Activated CD4-positive, alpha-beta memory T cell treated with anti-CD3 and anti-CD28 coated beads for 36 hours (primary cell): ENCODE measurements at regions not wholly inside any gene's neighbourhood (a gene's known extent, or its start where the extent isn't known, plus 50 kb on each side); places are given as distances from the start of the nearest gene placed in this dataset.

Experiments used
- CTCF ChIA-PET: fragments of 350-600 bp; sonication (Branson Sonifier 250); formaldehyde crosslinking; loops from one replicate; lab custom pipeline; 2021; ENCODE audit warnings: antibody characterized with exemption, inconsistent platforms; lab: Charles Lee
- POLR2A ChIA-PET: fragments of 350-600 bp; sonication (Branson Sonifier 250); formaldehyde crosslinking; loops from one replicate; lab custom pipeline; 2021; ENCODE audit warnings: antibody characterized with exemption; lab: Charles Lee
- DNase-seq: peaks from one replicate; pipeline ENCODE4 v3.0.0-alpha.2; 2020
- H3K27ac Mint-ChIP-seq: one replicate; pipeline ENCODE4 v1.8.0; 2021; ENCODE audit warnings: mixed read lengths
- H3K27me3 Mint-ChIP-seq: one replicate; pipeline ENCODE4 v1.8.0; 2021; ENCODE audit warnings: mixed read lengths
- H3K36me3 Mint-ChIP-seq: one replicate; pipeline ENCODE4 v1.8.0; 2021; ENCODE audit warnings: mixed read lengths
- H3K4me1 Mint-ChIP-seq: one replicate; pipeline ENCODE4 v1.8.0; 2021; ENCODE audit warnings: low read depth, mixed read lengths
- H3K4me3 Mint-ChIP-seq: one replicate; pipeline ENCODE4 v1.8.0; 2021; ENCODE audit warnings: mild to moderate bottlenecking, mixed read lengths
- H3K9me3 Mint-ChIP-seq: one replicate; pipeline ENCODE4 v1.8.0; 2021; ENCODE audit warnings: mixed read lengths
- intact Hi-C: fragments of 100-400 bp; cut with micrococcal nuclease; formaldehyde crosslinking; loops from one replicate; pipeline ENCODE4 v1.15.1; 2023

DNA sequence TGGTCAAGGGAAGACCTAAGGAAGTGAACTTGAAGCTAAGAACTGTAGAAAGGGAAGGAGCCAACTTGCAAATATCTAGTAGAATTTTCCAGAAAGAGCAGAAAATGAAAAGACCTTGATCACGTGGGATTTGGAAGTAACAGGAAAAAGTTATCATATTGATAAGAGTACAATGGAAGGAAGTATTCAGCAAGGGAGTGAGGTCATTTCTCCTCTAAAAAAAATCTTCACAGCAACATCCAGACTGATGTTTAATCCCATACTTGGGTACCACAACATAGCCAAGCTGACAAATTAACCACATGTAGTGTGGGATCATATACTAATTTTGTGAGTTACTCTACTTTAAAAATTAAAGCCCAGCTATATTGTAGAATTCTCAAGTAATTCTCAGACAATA lies 207.0 kb upstream of the CXCL12 start:
- ChIA-PET CTCF (no interaction called here), POLR2A (no interaction called here)
- no peak for DNase-seq
- Mint-ChIP-seq H3K4me1 (no peaks in the 10 kb centered on the region), H3K36me3 (no peaks in the 10 kb centered on the region), H3K9me3 (no peaks in the 10 kb centered on the region), H3K27me3 (no peaks in the 10 kb centered on the region), H3K27ac (no peak overlapping the region), H3K4me3 (no peak overlapping the region)
- intact Hi-C loops = no loop called here

DNA sequence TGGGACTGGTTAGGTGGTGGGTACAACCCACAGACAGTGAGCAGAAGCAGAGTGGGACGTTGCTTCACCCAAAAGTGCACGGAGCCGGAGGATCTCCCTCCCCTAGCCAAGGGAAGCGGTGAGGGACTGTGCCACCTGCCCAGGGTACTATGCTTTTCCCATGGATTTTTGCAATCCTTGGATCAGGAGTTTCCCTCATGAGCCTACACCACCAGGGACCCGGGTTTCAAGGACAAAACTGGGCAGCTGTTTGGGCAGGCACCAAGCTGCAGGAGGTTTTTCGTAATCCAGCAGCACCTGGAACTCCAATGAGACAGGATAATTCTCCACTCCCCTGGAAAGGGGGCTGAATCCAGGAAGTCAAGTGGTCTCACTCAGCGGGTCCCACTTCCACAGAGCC lies 209.1 kb upstream of the CXCL12 start:
- H3K4me1 Mint-ChIP-seq = no peaks in the 10 kb centered on the region
- no peaks in the 10 kb centered on the region for H3K36me3 Mint-ChIP-seq
- intact Hi-C loops = no loop called here
- ChIA-PET POLR2A (no interaction called here), CTCF (no interaction called here)
- H3K27ac Mint-ChIP-seq = no peak overlapping the region
- no peaks in the 10 kb centered on the region for H3K9me3 Mint-ChIP-seq
- H3K27me3 Mint-ChIP-seq = no peaks in the 10 kb centered on the region
- no peak for DNase-seq
- no peak overlapping the region for H3K4me3 Mint-ChIP-seq

DNA sequence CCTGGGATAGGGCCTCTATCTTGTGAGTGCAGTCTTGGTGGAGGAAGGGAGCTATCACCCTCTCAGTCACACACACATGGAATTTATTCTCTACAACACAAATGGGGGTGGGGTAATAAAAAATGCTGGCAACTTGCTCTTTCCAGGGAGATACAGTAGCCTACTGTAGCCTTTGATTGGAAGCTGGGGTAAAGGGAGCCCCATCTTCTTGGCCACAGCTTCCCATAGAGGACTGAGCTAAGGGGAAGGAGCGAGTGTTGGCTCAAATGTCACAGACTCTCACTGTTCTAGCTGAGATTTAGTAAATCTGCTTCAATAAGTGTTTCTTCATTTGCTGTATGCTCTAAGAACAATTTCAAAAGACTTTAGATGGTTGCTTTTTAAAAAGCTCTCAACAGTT lies 222.2 kb upstream of the CXCL12 start:
- no peak for DNase-seq
- Mint-ChIP-seq H3K4me3 (no peak overlapping the region), H3K36me3 (no peaks in the 10 kb centered on the region), H3K27ac (no peak overlapping the region), H3K27me3 (peaks cover 6% of the 10 kb centered on the region), H3K9me3 (no peaks in the 10 kb centered on the region), H3K4me1 (no peaks in the 10 kb centered on the region)
- CTCF ChIA-PET = no interaction called here
- intact Hi-C loops = no loop called here
- POLR2A ChIA-PET = no interaction called here

DNA sequence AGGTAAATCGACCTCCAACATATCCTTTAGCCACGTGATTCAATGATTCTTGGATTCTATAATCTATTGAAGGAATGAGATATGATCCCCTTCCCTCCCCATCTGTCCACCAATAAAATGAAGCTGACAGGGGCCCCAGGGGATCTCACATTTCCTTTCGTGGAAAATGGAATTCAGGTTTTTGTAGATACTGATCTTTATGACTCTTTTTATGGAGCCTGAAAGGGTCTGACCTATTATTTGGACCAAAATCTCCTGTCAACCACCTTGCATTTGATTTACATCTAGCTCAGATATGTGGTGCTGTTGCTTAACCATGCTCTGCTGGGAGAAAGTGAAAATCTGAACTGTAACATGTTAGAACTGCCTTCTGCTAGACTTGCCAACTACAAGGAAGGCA lies 234.0 kb upstream of the CXCL12 start:
- intact Hi-C loops = no loop called here
- CTCF ChIA-PET = no interaction called here
- Mint-ChIP-seq H3K27ac (no peak overlapping the region), H3K36me3 (no peaks in the 10 kb centered on the region), H3K27me3 (no peaks in the 10 kb centered on the region), H3K4me3 (no peak overlapping the region), H3K9me3 (peaks cover 4% of the 10 kb centered on the region), H3K4me1 (no peaks in the 10 kb centered on the region)
- POLR2A ChIA-PET = no interaction called here
- DNase-seq = no peak

DNA sequence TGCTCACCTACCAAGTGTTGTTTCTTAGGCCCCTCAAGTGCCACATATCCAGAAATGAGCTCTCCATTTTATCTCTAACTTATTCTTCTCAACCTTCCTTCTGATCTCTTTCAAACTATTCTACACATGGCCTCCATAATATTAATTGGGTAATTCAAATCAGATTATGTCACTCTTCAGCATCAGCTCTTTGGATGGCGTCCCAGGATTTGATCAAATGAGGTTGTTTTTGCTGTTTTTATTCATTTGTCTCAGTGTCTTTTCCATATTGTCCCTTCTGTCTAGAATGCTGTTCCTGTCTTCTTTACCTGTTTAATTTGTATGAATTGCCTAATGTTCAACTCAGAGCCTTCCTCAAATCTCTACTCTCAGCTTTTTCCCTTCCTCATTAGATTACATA lies 234.6 kb upstream of the CXCL12 start:
- intact Hi-C loops = no loop called here
- H3K27ac Mint-ChIP-seq = no peak overlapping the region
- H3K36me3 Mint-ChIP-seq = no peaks in the 10 kb centered on the region
- DNase-seq = no peak
- no peaks in the 10 kb centered on the region for H3K27me3 Mint-ChIP-seq
- H3K4me1 Mint-ChIP-seq = no peaks in the 10 kb centered on the region
- ChIA-PET CTCF (no interaction called here), POLR2A (no interaction called here)
- H3K4me3 Mint-ChIP-seq = no peak overlapping the region
- H3K9me3 Mint-ChIP-seq = peaks cover 4% of the 10 kb centered on the region

DNA sequence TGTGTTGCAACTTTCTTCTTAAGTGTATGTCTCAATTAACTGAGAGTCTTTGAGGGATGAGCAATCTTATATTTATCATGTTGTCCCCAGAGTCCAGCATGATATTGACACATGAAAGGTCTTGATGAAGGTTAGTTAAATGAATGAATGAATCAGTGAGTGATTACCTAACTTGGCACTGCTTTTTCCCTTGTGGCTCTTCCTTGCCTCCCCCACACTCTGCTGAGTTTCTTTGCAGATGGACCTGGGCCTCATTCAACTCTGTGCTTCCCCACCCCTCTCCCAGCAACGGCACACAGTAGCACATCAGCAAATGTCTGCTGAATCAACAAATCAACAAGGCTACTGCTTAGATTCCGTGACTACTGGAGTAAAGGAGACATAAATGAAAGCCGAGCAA lies 235.1 kb upstream of the CXCL12 start:
- peaks cover 4% of the 10 kb centered on the region for H3K9me3 Mint-ChIP-seq
- ChIA-PET CTCF (no interaction called here), POLR2A (no interaction called here)
- H3K36me3 Mint-ChIP-seq = no peaks in the 10 kb centered on the region
- no peak for DNase-seq
- H3K4me1 Mint-ChIP-seq = no peaks in the 10 kb centered on the region
- no peak overlapping the region for H3K27ac Mint-ChIP-seq
- intact Hi-C loops = no loop called here
- no peaks in the 10 kb centered on the region for H3K27me3 Mint-ChIP-seq
- no peak overlapping the region for H3K4me3 Mint-ChIP-seq

DNA sequence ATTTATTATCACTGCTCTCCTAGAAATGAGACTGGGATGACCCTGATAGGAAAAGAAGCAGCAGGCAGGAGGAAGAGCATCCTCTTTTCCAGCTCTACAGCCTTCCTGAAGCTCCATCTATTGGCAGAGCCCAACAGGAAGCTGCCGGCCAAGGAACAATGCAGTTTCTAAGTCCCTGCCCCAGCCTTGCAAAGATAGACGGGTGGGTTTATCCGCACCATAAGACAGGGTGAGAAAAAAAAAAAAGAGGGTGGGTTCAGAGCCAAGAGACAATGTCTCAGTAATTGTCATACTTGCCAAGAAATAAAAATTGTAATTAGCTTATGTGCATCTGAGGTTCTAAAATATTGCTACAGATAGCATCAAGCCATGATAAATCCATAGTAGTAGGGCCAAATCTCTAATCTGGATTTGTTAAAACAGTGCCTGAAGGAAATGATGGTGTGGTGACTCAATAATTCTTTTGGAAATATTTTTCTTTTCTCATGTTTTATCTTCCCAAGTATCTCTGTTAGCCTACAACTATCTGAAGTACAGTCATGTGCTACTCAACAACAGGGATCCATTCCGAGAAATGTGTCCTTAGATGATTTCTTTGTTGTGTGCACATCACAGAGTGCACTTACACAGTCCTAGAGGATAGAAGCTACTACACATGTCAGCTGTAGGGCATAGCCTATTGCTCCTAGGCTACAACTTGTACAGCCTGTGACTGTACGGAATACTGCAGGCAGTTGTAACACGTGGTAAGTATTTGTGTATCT lies 242.9 kb upstream of the CXCL12 start:
- Mint-ChIP-seq H3K36me3 (no peaks in the 10 kb centered on the region), H3K27me3 (no peaks in the 10 kb centered on the region), H3K4me3 (no peak overlapping the region), H3K9me3 (no peaks in the 10 kb centered on the region), H3K27ac (no peak overlapping the region), H3K4me1 (no peaks in the 10 kb centered on the region)
- DNase-seq = no peak
- intact Hi-C loops = no loop called here
- ChIA-PET POLR2A (no interaction called here), CTCF (no interaction called here)

DNA sequence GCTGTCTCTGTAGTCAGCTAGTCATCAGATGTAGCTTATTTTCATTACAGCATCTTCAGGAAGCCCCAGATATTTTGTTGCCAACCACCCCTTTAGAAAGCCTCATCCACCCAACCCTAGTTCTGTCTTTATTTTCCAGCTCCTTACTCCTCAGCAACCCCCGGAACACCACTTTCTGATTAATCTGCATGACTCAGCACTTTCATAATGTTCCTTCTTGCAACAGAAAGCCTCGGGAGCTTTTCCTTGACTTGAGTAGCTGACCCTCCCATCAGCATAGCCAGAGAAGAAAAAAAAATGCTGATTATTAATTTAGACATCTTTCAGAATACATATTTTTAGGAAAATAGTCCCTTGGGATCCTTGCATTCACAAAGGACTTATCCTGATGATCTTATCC lies 244.0 kb upstream of the CXCL12 start:
- DNase-seq = no peak
- H3K4me3 Mint-ChIP-seq = no peak overlapping the region
- H3K36me3 Mint-ChIP-seq = no peaks in the 10 kb centered on the region
- no peaks in the 10 kb centered on the region for H3K27me3 Mint-ChIP-seq
- CTCF ChIA-PET = no interaction called here
- H3K9me3 Mint-ChIP-seq = no peaks in the 10 kb centered on the region
- H3K4me1 Mint-ChIP-seq = no peaks in the 10 kb centered on the region
- POLR2A ChIA-PET = no interaction called here
- no peak overlapping the region for H3K27ac Mint-ChIP-seq
- intact Hi-C loops = no loop called here

DNA sequence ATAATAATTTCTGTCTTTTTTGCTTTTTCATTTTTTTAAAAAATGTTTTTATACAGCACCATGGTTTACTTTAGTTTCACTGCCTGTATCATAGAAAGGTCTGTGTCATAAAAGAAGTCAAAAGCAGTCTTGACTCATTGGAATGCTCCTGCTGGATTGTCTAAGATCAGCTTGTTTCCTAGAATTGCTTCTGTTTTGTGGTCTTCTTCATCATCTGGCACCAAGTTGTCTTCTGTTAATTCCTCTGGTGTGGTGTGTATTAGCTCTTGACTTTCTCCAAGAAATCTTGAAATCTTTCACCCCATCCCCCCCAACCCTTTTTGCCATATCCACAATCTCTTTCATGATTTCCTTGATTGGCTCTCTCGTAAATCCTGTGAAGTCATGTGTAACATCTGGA lies 250.3 kb upstream of the CXCL12 start:
- Mint-ChIP-seq H3K27ac (no peak overlapping the region), H3K9me3 (no peaks in the 10 kb centered on the region), H3K4me1 (no peaks in the 10 kb centered on the region), H3K4me3 (no peak overlapping the region), H3K36me3 (no peaks in the 10 kb centered on the region), H3K27me3 (no peaks in the 10 kb centered on the region)
- intact Hi-C loops = no loop called here
- ChIA-PET CTCF (interaction anchor here (0.7 kb wide), 1 partner anchor 26 kb away, joined by 4 read pairs; no protein-coding TSS in a partner anchor), POLR2A (no interaction called here)
- DNase-seq = no peak

DNA sequence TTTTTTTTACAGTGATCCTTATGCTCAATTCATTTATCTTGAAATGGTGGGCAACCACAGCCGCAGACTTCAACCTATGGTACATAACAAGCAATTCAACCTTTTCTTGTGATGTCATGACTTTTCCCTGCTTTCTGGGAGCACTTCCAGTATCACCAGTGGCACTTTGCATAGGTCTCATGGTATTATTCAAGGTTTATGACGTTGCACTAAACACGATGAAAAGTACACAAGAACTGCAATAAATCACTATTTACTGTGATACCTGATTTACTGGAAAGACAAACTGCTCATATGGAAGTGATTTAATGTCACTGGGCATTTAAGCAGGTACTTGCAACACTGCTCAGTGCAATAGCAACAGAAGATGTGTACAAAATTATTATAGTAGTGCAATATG lies 251.7 kb upstream of the CXCL12 start:
- H3K4me1 Mint-ChIP-seq = no peaks in the 10 kb centered on the region
- H3K27me3 Mint-ChIP-seq = no peaks in the 10 kb centered on the region
- H3K4me3 Mint-ChIP-seq = no peak overlapping the region
- CTCF ChIA-PET = no interaction called here
- no peak overlapping the region for H3K27ac Mint-ChIP-seq
- POLR2A ChIA-PET = no interaction called here
- intact Hi-C loops = no loop called here
- H3K9me3 Mint-ChIP-seq = no peaks in the 10 kb centered on the region
- DNase-seq = no peak
- H3K36me3 Mint-ChIP-seq = no peaks in the 10 kb centered on the region

DNA sequence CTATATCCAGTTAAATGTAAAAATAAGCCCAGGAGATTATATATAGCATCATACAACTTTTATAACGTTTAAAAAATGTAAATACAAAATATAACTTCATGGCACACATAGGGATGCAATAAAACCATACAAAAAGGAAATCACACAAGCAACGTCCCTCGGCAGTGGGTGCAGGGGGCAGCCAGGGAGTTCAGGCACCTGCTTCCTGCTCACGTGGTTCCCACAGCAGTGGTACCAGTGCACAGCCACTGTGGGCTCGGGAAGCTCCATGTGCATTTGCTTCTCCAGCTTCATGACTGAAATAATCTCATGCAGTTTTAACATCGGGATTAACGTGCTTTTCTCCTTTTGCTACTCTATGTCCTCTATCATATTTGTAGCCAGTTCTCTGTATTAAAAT lies 255.5 kb upstream of the CXCL12 start:
- no peaks in the 10 kb centered on the region for H3K9me3 Mint-ChIP-seq
- no peaks in the 10 kb centered on the region for H3K27me3 Mint-ChIP-seq
- ChIA-PET POLR2A (no interaction called here), CTCF (no interaction called here)
- no peak for DNase-seq
- H3K36me3 Mint-ChIP-seq = no peaks in the 10 kb centered on the region
- H3K4me1 Mint-ChIP-seq = no peaks in the 10 kb centered on the region
- intact Hi-C loops = no loop called here
- H3K27ac Mint-ChIP-seq = no peak overlapping the region
- H3K4me3 Mint-ChIP-seq = no peak overlapping the region

DNA sequence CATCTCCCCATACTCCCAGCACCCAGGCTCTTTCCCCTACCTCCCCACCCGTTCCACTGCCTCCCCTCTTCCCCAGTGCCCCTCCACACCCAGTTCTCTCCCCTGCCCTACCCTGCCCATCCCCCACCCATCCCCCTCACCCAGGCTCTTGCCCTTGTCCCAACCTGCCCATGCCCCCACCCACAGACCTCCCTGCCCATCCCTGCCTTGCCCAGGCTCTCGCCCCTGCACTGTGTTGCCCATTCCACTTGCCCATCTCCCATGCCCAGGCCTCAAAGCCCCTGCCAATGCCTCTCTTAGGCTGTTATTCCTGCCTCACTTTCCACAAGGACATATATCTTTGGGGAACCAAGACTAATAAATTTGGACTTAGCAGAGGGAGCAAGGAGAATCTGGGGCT lies 262.6 kb upstream of the CXCL12 start:
- no peaks in the 10 kb centered on the region for H3K27me3 Mint-ChIP-seq
- intact Hi-C loops = no loop called here
- CTCF ChIA-PET = no interaction called here

DNA sequence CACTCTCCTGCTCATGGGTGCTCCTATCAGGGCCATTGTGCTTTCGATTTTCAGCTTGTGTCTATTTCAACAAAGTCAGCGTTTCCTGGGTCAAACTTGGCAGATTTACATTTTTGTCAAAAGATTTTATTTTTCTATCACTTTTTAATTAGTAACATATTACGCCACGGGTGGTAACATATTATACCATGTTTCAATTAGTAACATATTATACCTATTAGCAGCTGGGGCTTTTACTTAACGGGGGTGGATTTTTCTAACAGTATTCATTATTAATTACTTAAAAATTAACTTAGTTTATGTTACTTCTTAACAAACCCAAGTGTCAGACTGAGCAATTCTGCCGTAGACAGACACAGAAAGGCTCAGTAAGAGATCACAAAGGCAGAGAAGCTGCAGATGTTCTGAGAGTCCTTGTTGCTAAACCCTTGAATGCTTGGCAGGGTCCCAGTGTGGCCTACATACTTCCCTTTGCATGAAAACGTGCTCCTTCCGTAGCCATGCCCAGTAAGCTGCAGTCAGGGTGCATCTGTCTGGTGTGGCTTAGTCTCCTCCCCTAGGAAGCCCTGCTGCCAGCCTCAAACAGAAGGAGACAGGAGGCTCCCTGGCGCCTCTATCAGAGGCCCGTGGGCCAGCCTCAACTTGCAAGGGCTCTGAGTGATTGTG lies 263.1 kb upstream of the CXCL12 start:
- Mint-ChIP-seq H3K4me3 (no peak overlapping the region), H3K27me3 (no peaks in the 10 kb centered on the region), H3K36me3 (no peaks in the 10 kb centered on the region), H3K9me3 (no peaks in the 10 kb centered on the region), H3K27ac (no peak overlapping the region), H3K4me1 (no peaks in the 10 kb centered on the region)
- POLR2A ChIA-PET = no interaction called here
- intact Hi-C loops = no loop called here
- CTCF ChIA-PET = no interaction called here
- DNase-seq = no peak

More for the DNA sequence above, 262.6 kb upstream of the CXCL12 start:
- H3K9me3 Mint-ChIP-seq = no peaks in the 10 kb centered on the region
- DNase-seq = no peak
- no peaks in the 10 kb centered on the region for H3K4me1 Mint-ChIP-seq
- no peak overlapping the region for H3K4me3 Mint-ChIP-seq
- no peaks in the 10 kb centered on the region for H3K36me3 Mint-ChIP-seq
- POLR2A ChIA-PET = no interaction called here
- no peak overlapping the region for H3K27ac Mint-ChIP-seq
